ENCODE measurements at regions not wholly inside any gene's neighbourhood (a gene's known extent, or its start where the extent isn't known, plus 50 kb on each side); places are given as distances from the start of the nearest gene placed in this dataset.

GRCh38 chr14:54207075-54207474 is 189.7 kb upstream of the CDKN3 start:
- Histone ChIP-seq H3K4me3 (no peak overlapping the region), H3K27ac (no peak overlapping the region), H3K9me3 (ENCODE audit: low read depth, low read length) (no peaks in the 10 kb centered on the region), H3K9ac (ENCODE audit: insufficient read length) (no peak overlapping the region), H3K36me3 (ENCODE audit: insufficient read depth, low read length) (no peaks in the 10 kb centered on the region)
- TF ChIP-seq EZH2 (IDR thresholded peaks at IDR 0.05) = no peak
- TF ChIP-seq FOXP2 (optimal IDR thresholded peaks at IDR 0.05; ENCODE audit: control extremely low read depth, extremely low read length, insufficient read depth) = no peak
- no peak for TF ChIP-seq POLR2AphosphoS5 (IDR thresholded peaks at IDR 0.05; ENCODE audit: borderline replicate concordance, low read depth, low read length)
- no peak for DNase-seq (ENCODE audit: low read depth, low spot score)

GRCh38 chr14:54207476-54208462 is 189.0 kb upstream of the CDKN3 start:
- Histone ChIP-seq H3K9me3 (ENCODE audit: low read depth, low read length) (no peaks in the 10 kb centered on the region), H3K27ac (no peak overlapping the region), H3K4me3 (no peak overlapping the region), H3K36me3 (ENCODE audit: insufficient read depth, low read length) (no peaks in the 10 kb centered on the region), H3K9ac (ENCODE audit: insufficient read length) (no peak overlapping the region)
- TF ChIP-seq FOXP2 (optimal IDR thresholded peaks at IDR 0.05; ENCODE audit: control extremely low read depth, extremely low read length, insufficient read depth) = no peak
- no peak for TF ChIP-seq EZH2 (IDR thresholded peaks at IDR 0.05)
- TF ChIP-seq POLR2AphosphoS5 (IDR thresholded peaks at IDR 0.05; ENCODE audit: borderline replicate concordance, low read depth, low read length) = no peak
- DNase-seq (ENCODE audit: low read depth, low spot score) = no peak

GRCh38 chr14:54208751-54209150 is 188.1 kb upstream of the CDKN3 start:
- no peaks in the 10 kb centered on the region for H3K9me3 ChIP-seq (ENCODE audit: low read depth, low read length)
- H3K36me3 ChIP-seq (ENCODE audit: insufficient read depth, low read length) = no peaks in the 10 kb centered on the region
- no peak overlapping the region for H3K4me3 ChIP-seq
- DNase-seq (ENCODE audit: low read depth, low spot score) = no peak
- TF ChIP-seq EZH2 (IDR thresholded peaks at IDR 0.05) (no peak), FOXP2 (optimal IDR thresholded peaks at IDR 0.05; ENCODE audit: control extremely low read depth, extremely low read length, insufficient read depth) (no peak), POLR2AphosphoS5 (IDR thresholded peaks at IDR 0.05; ENCODE audit: borderline replicate concordance, low read depth, low read length) (no peak)
- no peak overlapping the region for H3K27ac ChIP-seq
- no peak overlapping the region for H3K9ac ChIP-seq (ENCODE audit: insufficient read length)

- Histone ChIP-seq H3K9ac (ENCODE audit: insufficient read length) (no peak overlapping the region), H3K36me3 (ENCODE audit: insufficient read depth, low read length) (no peaks in the 10 kb centered on the region), H3K4me3 (no peak overlapping the region), H3K27ac (no peak overlapping the region), H3K9me3 (ENCODE audit: low read depth, low read length) (no peaks in the 10 kb centered on the region)
- TF ChIP-seq FOXP2 (optimal IDR thresholded peaks at IDR 0.05; ENCODE audit: control extremely low read depth, extremely low read length, insufficient read depth) (no peak), POLR2AphosphoS5 (IDR thresholded peaks at IDR 0.05; ENCODE audit: borderline replicate concordance, low read depth, low read length) (no peak), EZH2 (IDR thresholded peaks at IDR 0.05) (no peak)
- DNase-seq (ENCODE audit: low read depth, low spot score) = no peak
Measured at GRCh38 chr14:54209511-54210250, 187.1 kb upstream of the CDKN3 start.

GRCh38 chr14:54211551-54212308 is 185.1 kb upstream of the CDKN3 start:
- Histone ChIP-seq H3K9me3 (ENCODE audit: low read depth, low read length) (no peaks in the 10 kb centered on the region), H3K9ac (ENCODE audit: insufficient read length) (no peak overlapping the region), H3K36me3 (ENCODE audit: insufficient read depth, low read length) (no peaks in the 10 kb centered on the region), H3K27ac (no peak overlapping the region), H3K4me3 (no peak overlapping the region)
- TF ChIP-seq FOXP2 (optimal IDR thresholded peaks at IDR 0.05; ENCODE audit: control extremely low read depth, extremely low read length, insufficient read depth) (no peak), POLR2AphosphoS5 (IDR thresholded peaks at IDR 0.05; ENCODE audit: borderline replicate concordance, low read depth, low read length) (no peak), EZH2 (IDR thresholded peaks at IDR 0.05) (no peak)
- DNase-seq (ENCODE audit: low read depth, low spot score) = no peak

GRCh38 chr14:54213536-54213935 is 183.3 kb upstream of the CDKN3 start:
- Histone ChIP-seq H3K36me3 (ENCODE audit: insufficient read depth, low read length) (no peaks in the 10 kb centered on the region), H3K27ac (no peak overlapping the region), H3K9ac (ENCODE audit: insufficient read length) (no peak overlapping the region), H3K9me3 (ENCODE audit: low read depth, low read length) (no peaks in the 10 kb centered on the region), H3K4me3 (no peak overlapping the region)
- no peak for DNase-seq (ENCODE audit: low read depth, low spot score)
- TF ChIP-seq FOXP2 (optimal IDR thresholded peaks at IDR 0.05; ENCODE audit: control extremely low read depth, extremely low read length, insufficient read depth) (no peak), POLR2AphosphoS5 (IDR thresholded peaks at IDR 0.05; ENCODE audit: borderline replicate concordance, low read depth, low read length) (no peak)

GRCh38 chr14:54216827-54217226 is 180.0 kb upstream of the CDKN3 start:
- H3K9ac ChIP-seq (ENCODE audit: insufficient read length) = no peak overlapping the region

More at GRCh38 chr14:54216827-54217226, 180.0 kb upstream of the CDKN3 start:
- no peak overlapping the region for H3K27ac ChIP-seq
- DNase-seq (ENCODE audit: low read depth, low spot score) = no peak
- H3K4me3 ChIP-seq = no peak overlapping the region
- no peaks in the 10 kb centered on the region for H3K9me3 ChIP-seq (ENCODE audit: low read depth, low read length)
- no peaks in the 10 kb centered on the region for H3K36me3 ChIP-seq (ENCODE audit: insufficient read depth, low read length)
- TF ChIP-seq FOXP2 (optimal IDR thresholded peaks at IDR 0.05; ENCODE audit: control extremely low read depth, extremely low read length, insufficient read depth) (no peak), EZH2 (IDR thresholded peaks at IDR 0.05) (no peak), POLR2AphosphoS5 (IDR thresholded peaks at IDR 0.05; ENCODE audit: borderline replicate concordance, low read depth, low read length) (no peak)
